ENCODE measurements at regions not wholly inside any gene's neighbourhood (a gene's known extent, or its start where the extent isn't known, plus 50 kb on each side); places are given as distances from the start of the nearest gene placed in this dataset.
"Not testable (repeated sequence)": the region's sequence is repeated elsewhere in the genome, so short reads cannot be mapped to it uniquely, and the experiment has no call there.

GRCh38 chr13:30525212-30525611 is 59.5 kb upstream of the HMGB1 start:
- not testable (repeated sequence) for TF ChIP-seq EZH2phosphoT487 (IDR thresholded peaks at IDR 0.05; ENCODE audit: insufficient read depth, low read depth); EZH2 (IDR thresholded peaks at IDR 0.05; ENCODE audit: insufficient read depth, poor library complexity, severe bottlenecking)

Measured in GM23248 (cell line).